K562 (cell line): ENCODE measurements at regions not wholly inside any gene's neighbourhood (a gene's known extent, or its start where the extent isn't known, plus 50 kb on each side); places are given as distances from the start of the nearest gene placed in this dataset.
A peak's percentile ranks its signal among the peaks of the same experiment; 100 is the strongest.

ENCODE experiments used
- ARHGAP35 ChIP-seq: fragments of 450-650 bp; IDR thresholded peaks from 2 replicates; pipeline ENCODE4 v1.6.1; 2018; ENCODE audit not compliant: partially characterized antibody
- ARID2 ChIP-seq: fragments of 450-650 bp; IDR thresholded peaks from 2 replicates; pipeline ENCODE4 v1.6.1; 2017; ENCODE audit warnings: antibody characterized with exemption, mild to moderate bottlenecking
- ATF1 ChIP-seq, 2 experiments: fragments of 450-650 bp in 1 of 2; IDR thresholded peaks; 2 replicates each; pipeline ENCODE4 v1.6.1; 2016; ENCODE audit warnings: missing compliant biosample characterization in 1 of 2, missing genetic modification characterization in 1 of 2
- DDX20 ChIP-seq: fragments of 450-650 bp; IDR thresholded peaks from 2 replicates; pipeline ENCODE4 v1.6.1; 2016; ENCODE audit warnings: missing genetic modification characterization, low read depth, mild to moderate bottlenecking, missing compliant biosample characterization, moderate library complexity
- ETV1 ChIP-seq: fragments of 450-650 bp; conservative IDR thresholded peaks from 2 replicates; pipeline ENCODE4 v1.6.1; 2016; ENCODE audit warnings: missing genetic modification characterization, control low read depth, low read depth, missing compliant biosample characterization
- ETV5 ChIP-seq: sonication (generic); formaldehyde crosslinking; IDR thresholded peaks from 2 replicates; pipeline ENCODE4 v1.4.0; 2020; ENCODE audit warnings: low read depth, mild to moderate bottlenecking, missing genetic modification reagents
- ETV6 ChIP-seq, 3 experiments: fragments of 150-350 bp in 1 of 3; sonication (generic) in 1 of 3; formaldehyde crosslinking in 1 of 3; IDR thresholded peaks; 2 replicates each; pipeline versions ENCODE4 v1.6.1 to v1.8.0; 2014 to 2022; ENCODE audit warnings: borderline replicate concordance in 2 of 3, low read depth in 2 of 3, antibody characterized with exemption in 1 of 3, low read length in 1 of 3, mild to moderate bottlenecking in 1 of 3, missing genetic modification reagents in 1 of 3
- KDM5B ChIP-seq: fragments of 200-600 bp; sonication (generic); IDR thresholded peaks from 2 replicates; pipeline ENCODE4 v1.6.1; 2012; ENCODE audit warnings: low read depth, mild to moderate bottlenecking, moderate library complexity, low read length, control low read depth, inconsistent platforms; ENCODE audit not compliant: insufficient replicate concordance
- MTA2 ChIP-seq: fragments of 450-650 bp; IDR thresholded peaks from 2 replicates; pipeline ENCODE4 v1.6.1; 2016; ENCODE audit warnings: low read depth
- NBN ChIP-seq: fragments of 450-650 bp; IDR thresholded peaks from 2 replicates; pipeline ENCODE4 v1.6.1; 2016; ENCODE audit warnings: low read depth, mild to moderate bottlenecking
- NR3C1 ChIP-seq: sonication (generic); formaldehyde crosslinking; IDR thresholded peaks from 2 replicates; pipeline ENCODE4 v1.8.1; 2022; ENCODE audit warnings: missing genetic modification reagents
- NR4A1 ChIP-seq, 2 experiments: fragments of 250-450 bp in 1 of 2; fragments of 450-650 bp in 1 of 2; sonication (Bioruptor Pico) in 1 of 2; IDR thresholded peaks; 2 replicates each; pipeline versions ENCODE4 v1.4.0 to v1.6.1; 2016 to 2020; ENCODE audit warnings: mild to moderate bottlenecking in 2 of 2, missing compliant biosample characterization in 1 of 2, missing genetic modification characterization in 1 of 2, moderate library complexity in 1 of 2
- NUFIP1 ChIP-seq: fragments of 450-650 bp; IDR thresholded peaks from 2 replicates; pipeline ENCODE4 v1.6.1; 2018; ENCODE audit not compliant: partially characterized antibody
- POLR3A ChIP-seq: IDR thresholded peaks from 2 replicates; pipeline ENCODE4 v1.6.1; 2011; ENCODE audit warnings: borderline replicate concordance, mild to moderate bottlenecking, moderate library complexity; ENCODE audit not compliant: insufficient read length, insufficient read depth; ENCODE audit errors: extremely low read depth
- PYGO2 ChIP-seq: fragments of 450-650 bp; IDR thresholded peaks from 2 replicates; pipeline ENCODE4 v1.6.1; 2016; ENCODE audit warnings: mild to moderate bottlenecking, missing genetic modification characterization, moderate library complexity, missing compliant biosample characterization
- RBFOX2 ChIP-seq: fragments of 200-400 bp; formaldehyde crosslinking; IDR thresholded peaks from 2 replicates; pipeline ENCODE4 v1.6.1; 2017; ENCODE audit warnings: low read depth, mild to moderate bottlenecking, low read length, moderate library complexity
- RBM15 ChIP-seq: fragments of 200-400 bp; formaldehyde crosslinking; IDR thresholded peaks from 2 replicates; pipeline ENCODE4 v1.6.1; 2018; ENCODE audit warnings: mild to moderate bottlenecking, low read length, moderate library complexity; ENCODE audit not compliant: insufficient read depth
- RFX1 ChIP-seq: fragments of 450-650 bp; IDR thresholded peaks from 2 replicates; pipeline ENCODE4 v1.6.1; 2016; ENCODE audit warnings: mild to moderate bottlenecking, moderate library complexity
- SP2 ChIP-seq: IDR thresholded peaks from 2 replicates; pipeline ENCODE4 v1.6.1; 2011; ENCODE audit warnings: mild to moderate bottlenecking, low read depth, low read length, moderate library complexity; ENCODE audit not compliant: poor library complexity, severe bottlenecking; ENCODE audit errors: extremely low read depth
- YY1 ChIP-seq, 3 experiments: IDR thresholded peaks; 2 replicates each; pipeline ENCODE4 v1.6.1; 2011; ENCODE audit warnings: low read length in 2 of 3, mild to moderate bottlenecking in 2 of 3, moderate library complexity in 2 of 3, borderline replicate concordance in 1 of 3, control low read depth in 1 of 3, low read depth in 1 of 3; ENCODE audit not compliant: insufficient read depth in 3 of 3, insufficient replicate concordance in 2 of 3, control insufficient read depth in 1 of 3, insufficient read length in 1 of 3; ENCODE audit errors: extremely low read depth in 1 of 3
- ZBED1 ChIP-seq: IDR thresholded peaks from 2 replicates; pipeline ENCODE4 v1.6.1; 2014
- ZNF224 ChIP-seq: sonication (generic); formaldehyde crosslinking; IDR thresholded peaks from 2 replicates; pipeline ENCODE4 v1.8.0; 2022; ENCODE audit warnings: mild to moderate bottlenecking, missing genetic modification reagents
- ZNF24 ChIP-seq: fragments of 450-650 bp; IDR thresholded peaks from 2 replicates; pipeline ENCODE4 v1.6.1; 2016
- ZNF431 ChIP-seq: sonication (generic); formaldehyde crosslinking; IDR thresholded peaks from 2 replicates; pipeline ENCODE4 v1.8.0; 2022; ENCODE audit warnings: mild to moderate bottlenecking, missing genetic modification reagents
- TF ChIP-seq, protein P1 (sequence below): fragments of 250-450 bp; sonication (Bioruptor Pico); IDR thresholded peaks from 2 replicates; pipeline ENCODE4 v1.9.0; 2021; ENCODE audit warnings: mild to moderate bottlenecking
- TF ChIP-seq, protein P2 (sequence below): sonication (generic); formaldehyde crosslinking; IDR thresholded peaks from 2 replicates; pipeline ENCODE4 v1.8.0; 2022; ENCODE audit warnings: missing genetic modification reagents, mild to moderate bottlenecking, moderate library complexity, borderline replicate concordance
- TF ChIP-seq, protein P3 (sequence below): sonication (generic); formaldehyde crosslinking; IDR thresholded peaks from 2 replicates; pipeline ENCODE4 v1.8.0; 2022; ENCODE audit warnings: mild to moderate bottlenecking, missing genetic modification reagents

DNA sequence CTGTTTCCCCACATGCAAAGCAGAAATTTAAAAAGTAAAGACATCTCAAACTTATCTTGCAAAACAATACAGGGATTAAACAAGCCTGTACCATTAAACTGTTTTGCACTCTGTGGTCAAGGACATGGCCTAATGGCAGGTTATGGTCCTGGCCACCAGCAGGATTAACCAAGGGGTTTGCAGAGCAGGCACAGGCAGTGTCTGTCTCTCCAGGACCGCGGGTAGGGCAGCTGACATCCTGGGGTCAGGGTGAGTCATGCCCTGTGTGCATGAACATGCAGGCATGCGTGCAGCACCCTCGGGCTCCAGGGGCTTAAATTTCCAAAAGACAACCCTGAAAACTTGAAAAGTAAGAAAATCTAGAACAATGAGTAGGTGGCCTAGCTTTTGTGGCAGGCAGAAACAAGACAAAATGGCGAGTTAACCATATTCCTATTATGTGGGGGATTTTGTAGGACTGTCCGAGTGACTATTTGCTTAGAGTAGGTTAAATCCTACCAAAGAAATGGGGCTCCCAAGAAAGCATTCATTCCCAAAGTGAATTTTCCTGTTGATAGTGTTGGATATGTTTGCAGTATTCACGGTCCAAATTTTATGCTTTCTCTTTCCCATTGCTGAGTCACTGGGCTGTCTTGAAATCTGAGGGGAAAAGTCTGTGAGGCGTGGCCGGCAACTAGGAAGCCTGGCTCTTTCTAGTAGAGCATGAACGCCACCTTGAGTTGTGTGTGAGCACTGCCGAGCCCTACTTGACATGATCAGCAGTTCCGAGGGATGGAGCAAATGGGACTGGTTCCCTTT is 158.4 kb upstream of the FAM20A start (continued):
- TF ChIP-seq ETV6 (IDR thresholded peaks at IDR 0.05; ENCODE audit: borderline replicate concordance in 1 of 2, low read depth in 2 of 2, low read length in 1 of 2): no peak
- TF ChIP-seq ETV6 (CRISPR knock-in tag; IDR thresholded peaks at IDR 0.05; ENCODE audit: borderline replicate concordance): no peak
- no peak for TF ChIP-seq ARID2
- TF ChIP-seq PYGO2: no peak
- peak in 1 of 3 experiments; percentile 31 for TF ChIP-seq YY1 (IDR thresholded peaks at IDR 0.05; ENCODE audit: borderline replicate concordance in 1 of 3, control insufficient read depth in 1 of 3, extremely low read depth in 1 of 3, insufficient read depth in 3 of 3, insufficient read length in 1 of 3, insufficient replicate concordance in 2 of 3, low read depth in 1 of 3, low read length in 2 of 3)
- TF ChIP-seq RFX1: no peak
- TF ChIP-seq ETV5: no peak
- no peak for TF ChIP-seq MTA2
- no peak for TF ChIP-seq ZNF224 (CRISPR knock-in tag)
- no peak for TF ChIP-seq NR4A1 (CRISPR knock-in tag; IDR thresholded peaks at IDR 0.05)
- no peak for TF ChIP-seq NR4A1 (tag; IDR thresholded peaks at IDR 0.05)
- TF ChIP-seq NR3C1 (CRISPR knock-in tag): no peak
- TF ChIP-seq NBN: no peak
- TF ChIP-seq, protein P1, sequence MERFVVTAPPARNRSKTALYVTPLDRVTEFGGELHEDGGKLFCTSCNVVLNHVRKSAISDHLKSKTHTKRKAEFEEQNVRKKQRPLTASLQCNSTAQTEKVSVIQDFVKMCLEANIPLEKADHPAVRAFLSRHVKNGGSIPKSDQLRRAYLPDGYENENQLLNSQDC (CRISPR knock-in tag): no peak
- no peak for TF ChIP-seq ZBED1
- TF ChIP-seq, protein P2, sequence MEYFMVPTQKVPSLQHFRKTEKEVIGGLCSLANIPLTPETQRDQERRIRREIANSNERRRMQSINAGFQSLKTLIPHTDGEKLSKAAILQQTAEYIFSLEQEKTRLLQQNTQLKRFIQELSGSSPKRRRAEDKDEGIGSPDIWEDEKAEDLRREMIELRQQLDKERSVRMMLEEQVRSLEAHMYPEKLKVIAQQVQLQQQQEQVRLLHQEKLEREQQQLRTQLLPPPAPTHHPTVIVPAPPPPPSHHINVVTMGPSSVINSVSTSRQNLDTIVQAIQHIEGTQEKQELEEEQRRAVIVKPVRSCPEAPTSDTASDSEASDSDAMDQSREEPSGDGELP (CRISPR knock-in tag): peak; percentile 63; the same call in 1 of the 2 replicates
- TF ChIP-seq ZNF431: no peak
- no peak for TF ChIP-seq KDM5B
- TF ChIP-seq ARHGAP35: no peak
- TF ChIP-seq SP2: no peak
- no peak for TF ChIP-seq POLR3A
- TF ChIP-seq ETV1: no peak
- no peak for TF ChIP-seq ZNF24
- no peak for TF ChIP-seq DDX20 (tag)
- TF ChIP-seq RBFOX2: no peak
- TF ChIP-seq ATF1 (CRISPR knock-in tag; IDR thresholded peaks at IDR 0.05): no peak
- 0 out of 2 replicates have a peak, but pooled peaks have one; percentile 15 for TF ChIP-seq ATF1 (tag; IDR thresholded peaks at IDR 0.05)
- TF ChIP-seq, protein P3, sequence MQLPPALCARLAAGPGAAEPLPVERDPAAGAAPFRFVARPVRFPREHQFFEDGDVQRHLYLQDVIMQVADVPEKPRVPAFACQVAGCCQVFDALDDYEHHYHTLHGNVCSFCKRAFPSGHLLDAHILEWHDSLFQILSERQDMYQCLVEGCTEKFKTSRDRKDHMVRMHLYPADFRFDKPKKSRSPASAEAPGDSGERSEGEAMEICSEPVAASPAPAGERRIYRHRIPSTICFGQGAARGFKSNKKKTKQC (CRISPR knock-in tag): no peak
- TF ChIP-seq RBM15: no peak
- TF ChIP-seq NUFIP1: no peak
